HL-60 (cell line): ENCODE measurements at regions not wholly inside any gene's neighbourhood (a gene's known extent, or its start where the extent isn't known, plus 50 kb on each side); places are given as distances from the start of the nearest gene placed in this dataset.

ENCODE experiments used
- DNase-seq, 2 experiments: peaks; one replicate each; pipeline ENCODE4 v3.0.0-alpha.2; 2010 to 2020; ENCODE audit warnings: low read depth in 1 of 2, low spot score in 1 of 2
- H3K27ac ChIP-seq: fragments of 250-450 bp; sonication (Bioruptor Pico); replicated peaks from 2 replicates; pipeline ENCODE4 v1.5.1; 2020; ENCODE audit warnings: mild to moderate bottlenecking, moderate library complexity
- H3K27me3 ChIP-seq: fragments of 250-450 bp; sonication (Bioruptor Pico); 2 replicates; pipeline ENCODE4 v1.5.1; 2021; ENCODE audit warnings: mild to moderate bottlenecking, moderate library complexity; ENCODE audit not compliant: insufficient read depth, poor library complexity, severe bottlenecking
- H3K4me3 ChIP-seq: replicated peaks from 2 replicates; pipeline ENCODE4 v1.5.1; 2011; ENCODE audit warnings: mild to moderate bottlenecking, control low read depth, low read length; ENCODE audit not compliant: insufficient read depth
- GABPA ChIP-seq: IDR thresholded peaks from 2 replicates; pipeline ENCODE4 v1.6.1; 2012; ENCODE audit warnings: low read depth
- POLR2AphosphoS5 ChIP-seq: IDR thresholded peaks from 2 replicates; pipeline ENCODE4 v1.6.1; 2012; ENCODE audit warnings: low read depth
- REST ChIP-seq: IDR thresholded peaks from 2 replicates; pipeline ENCODE4 v1.6.1; 2012; ENCODE audit warnings: low read depth; ENCODE audit not compliant: insufficient replicate concordance
- SPI1 ChIP-seq: IDR thresholded peaks from 2 replicates; pipeline ENCODE4 v1.6.1; 2012; ENCODE audit warnings: low read depth, mild to moderate bottlenecking, borderline replicate concordance
- TF ChIP-seq, protein P1 (sequence below): IDR thresholded peaks from one replicate; pipeline ENCODE4 v1.5.1; 2011; ENCODE audit warnings: low read length, control low read depth, inconsistent platforms; ENCODE audit not compliant: insufficient read depth

GRCh38 chr21:19123525-19123924 lies 719.9 kb upstream of the TMPRSS15 start:
- no peak for TF ChIP-seq SPI1
- TF ChIP-seq POLR2AphosphoS5: no peak
- TF ChIP-seq, protein P1, sequence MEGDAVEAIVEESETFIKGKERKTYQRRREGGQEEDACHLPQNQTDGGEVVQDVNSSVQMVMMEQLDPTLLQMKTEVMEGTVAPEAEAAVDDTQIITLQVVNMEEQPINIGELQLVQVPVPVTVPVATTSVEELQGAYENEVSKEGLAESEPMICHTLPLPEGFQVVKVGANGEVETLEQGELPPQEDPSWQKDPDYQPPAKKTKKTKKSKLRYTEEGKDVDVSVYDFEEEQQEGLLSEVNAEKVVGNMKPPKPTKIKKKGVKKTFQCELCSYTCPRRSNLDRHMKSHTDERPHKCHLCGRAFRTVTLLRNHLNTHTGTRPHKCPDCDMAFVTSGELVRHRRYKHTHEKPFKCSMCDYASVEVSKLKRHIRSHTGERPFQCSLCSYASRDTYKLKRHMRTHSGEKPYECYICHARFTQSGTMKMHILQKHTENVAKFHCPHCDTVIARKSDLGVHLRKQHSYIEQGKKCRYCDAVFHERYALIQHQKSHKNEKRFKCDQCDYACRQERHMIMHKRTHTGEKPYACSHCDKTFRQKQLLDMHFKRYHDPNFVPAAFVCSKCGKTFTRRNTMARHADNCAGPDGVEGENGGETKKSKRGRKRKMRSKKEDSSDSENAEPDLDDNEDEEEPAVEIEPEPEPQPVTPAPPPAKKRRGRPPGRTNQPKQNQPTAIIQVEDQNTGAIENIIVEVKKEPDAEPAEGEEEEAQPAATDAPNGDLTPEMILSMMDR: no peak
- TF ChIP-seq REST: no peak
- no peak for TF ChIP-seq GABPA
- Histone ChIP-seq H3K27ac (no peak overlapping the region), H3K4me3 (no peak overlapping the region), H3K27me3 (no peaks in the 10 kb centered on the region)
- DNase-seq: no peak

DNA sequence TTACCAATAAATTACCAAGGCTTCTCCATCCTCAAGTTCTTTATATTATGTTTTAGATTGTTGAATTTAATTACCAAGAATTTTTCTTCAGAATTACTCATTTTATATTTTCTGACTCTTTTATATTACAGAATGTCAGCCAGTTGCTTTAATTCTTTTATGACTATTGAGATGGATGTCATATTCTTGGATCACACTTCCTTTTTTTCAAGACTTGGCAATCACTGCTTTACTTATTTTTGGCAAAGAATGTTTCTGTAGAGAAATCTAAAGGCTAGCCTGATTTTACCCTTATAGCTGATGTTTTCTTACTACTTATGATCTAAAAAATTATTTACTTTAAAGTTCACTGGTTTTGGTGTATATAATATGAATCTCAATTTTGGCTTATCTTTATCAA lies 721.1 kb upstream of the TMPRSS15 start:
- no peak for TF ChIP-seq POLR2AphosphoS5
- TF ChIP-seq, protein P1: no peak
- no peak for TF ChIP-seq SPI1
- TF ChIP-seq REST: no peak
- no peak for TF ChIP-seq GABPA
- DNase-seq: no peak
- Histone ChIP-seq H3K27ac (no peak overlapping the region), H3K4me3 (no peak overlapping the region), H3K27me3 (no peaks in the 10 kb centered on the region)

DNA sequence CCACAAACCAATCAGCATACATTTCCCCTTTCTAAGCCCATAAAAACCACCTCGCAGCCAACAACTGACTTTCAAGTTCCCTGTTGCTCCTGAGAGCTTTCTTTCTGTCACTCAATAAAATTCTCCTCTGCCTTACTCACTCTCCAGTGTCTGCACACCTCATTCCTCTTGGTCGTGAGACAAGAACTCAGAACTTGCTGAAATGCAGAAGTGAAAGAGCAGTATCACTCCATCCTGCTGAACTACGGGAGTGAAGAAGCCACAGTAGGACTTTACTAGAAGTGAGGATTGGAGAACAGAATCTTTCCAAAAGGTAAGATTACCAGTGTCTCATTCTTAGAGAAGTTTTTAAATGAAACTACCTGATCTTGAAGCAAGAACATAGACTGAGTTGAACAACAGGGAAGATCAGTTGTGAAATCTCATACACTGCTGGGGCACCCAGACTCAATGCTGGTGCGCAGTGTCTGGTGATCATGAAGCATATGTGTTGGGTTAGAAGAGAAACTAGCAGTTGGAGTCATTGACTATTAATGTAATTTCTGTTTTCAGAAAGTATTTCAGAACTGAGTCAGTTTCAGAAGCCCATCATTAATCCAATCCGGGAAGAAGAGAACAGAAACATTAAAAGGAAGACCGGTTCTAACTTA lies 726.9 kb upstream of the TMPRSS15 start:
- no peak for DNase-seq
- no peaks in the 10 kb centered on the region for H3K27me3 ChIP-seq
- H3K27ac ChIP-seq: no peak overlapping the region
- no peak overlapping the region for H3K4me3 ChIP-seq
- TF ChIP-seq SPI1: no peak
- TF ChIP-seq, protein P1: no peak

GRCh38 chr21:19141511-19141910 lies 737.9 kb upstream of the TMPRSS15 start:
- no peak for DNase-seq
- H3K4me3 ChIP-seq: no peak overlapping the region
- TF ChIP-seq, protein P1: no peak
- no peak for TF ChIP-seq POLR2AphosphoS5
- no peak for TF ChIP-seq SPI1
- TF ChIP-seq GABPA: no peak
- TF ChIP-seq REST: no peak
- no peaks in the 10 kb centered on the region for H3K27me3 ChIP-seq
- no peak overlapping the region for H3K27ac ChIP-seq
